Transverse colon (tissue), 4 donors: ENCODE measurements at regions not wholly inside any gene's neighbourhood (a gene's known extent, or its start where the extent isn't known, plus 50 kb on each side); places are given as distances from the start of the nearest gene placed in this dataset.

Source experiments
- DNase-seq: peaks from one replicate; pipeline ENCODE4 v3.0.0-alpha.2; 2019
- H3K27ac ChIP-seq, 4 donors: fragments of 200-600 bp; sonication (generic); 2 replicates each; pipeline ENCODE4 v1.5.1; 2016 to 2018; ENCODE audit warnings: inconsistent platforms in 4 of 4
- H3K27me3 ChIP-seq: fragments of 200-600 bp; sonication (generic); 2 replicates; pipeline ENCODE4 v1.5.1; 2017; ENCODE audit warnings: inconsistent platforms
- H3K36me3 ChIP-seq, 4 donors: fragments of 200-600 bp; sonication (generic); 2 replicates each; pipeline ENCODE4 v1.5.1; 2017 to 2019; ENCODE audit warnings: inconsistent platforms in 4 of 4
- H3K4me1 ChIP-seq, 4 donors: fragments of 200-600 bp; sonication (generic); 2 replicates each; pipeline ENCODE4 v1.5.1; 2017 to 2020; ENCODE audit warnings: inconsistent platforms in 4 of 4
- H3K4me3 ChIP-seq, 4 donors: fragments of 200-600 bp; sonication (generic); 1 replicate in 1 of 4; 2 replicates in 3 of 4; pipeline versions ENCODE4 v1.5.1 to v1.6.1; 2017 to 2019; ENCODE audit warnings: inconsistent platforms in 4 of 4
- H3K9me3 ChIP-seq, 2 donors: fragments of 200-600 bp; sonication (generic); 2 replicates each; pipeline ENCODE4 v1.5.1; 2017 to 2019; ENCODE audit warnings: inconsistent platforms in 2 of 2
- CTCF ChIP-seq, 5 experiments: fragments of 200-600 bp in 3 of 5; fragments of 450-650 bp in 2 of 5; sonication (generic) in 3 of 5; IDR thresholded peaks; 1 replicate in 2 of 5; 2 replicates in 3 of 5; pipeline ENCODE4 v1.5.1; 2016 to 2017; ENCODE audit warnings: antibody characterized with exemption in 5 of 5, inconsistent platforms in 3 of 5, mild to moderate bottlenecking in 2 of 5, moderate library complexity in 1 of 5
- EP300 ChIP-seq: sonication (generic); formaldehyde crosslinking; IDR thresholded peaks from one replicate; pipeline ENCODE4 v1.6.1; 2017; ENCODE audit warnings: antibody characterized with exemption, low read depth
- POLR2A ChIP-seq: fragments of 450-650 bp; IDR thresholded peaks from one replicate; pipeline ENCODE4 v1.6.1; 2016; ENCODE audit warnings: antibody characterized with exemption, mild to moderate bottlenecking, moderate library complexity
- POLR2AphosphoS5 ChIP-seq, 3 donors: sonication (generic); formaldehyde crosslinking; IDR thresholded peaks; one replicate each; pipeline ENCODE4 v1.6.1; 2016; ENCODE audit warnings: antibody characterized with exemption in 3 of 3
- WGBS, 2 donors: methylation state at CpG; one replicate each; pipeline ENCODE4 v1.1.5; 2018; ENCODE audit warnings: low coverage in 1 of 2; 5-methylcytosine and 5-hydroxymethylcytosine counted together
- in situ Hi-C, 4 donors: fragments of 200-750 bp; cut with MboI; loops; one replicate each; pipeline versions ENCODE4 v1.15.0 to v1.15.1; 2017; ENCODE audit warnings: low sequenced_read_pairs in 3 of 4, low pct_ligation_motif_present in 1 of 4, low pct_unique_long_range_greater_than_20kb in 1 of 4
- intact Hi-C: fragments of 100-400 bp; cut with DNase I; formaldehyde crosslinking; loops from one replicate; pipeline ENCODE4 v1.15.1; 2023; ENCODE audit warnings: low total_unique reads

GRCh38 chr4:175509320-175509719 lies 302.7 kb downstream of the GPM6A start:
- Histone ChIP-seq H3K27me3 (no peaks in the 10 kb centered on the region), H3K4me1 (no peaks in the 10 kb centered on the region), H3K9me3 (no peaks in the 10 kb centered on the region), H3K4me3 (no peak overlapping the region), H3K36me3 (no peaks in the 10 kb centered on the region), H3K27ac (no peak overlapping the region)
- no peak for TF ChIP-seq EP300
- no peak for TF ChIP-seq POLR2AphosphoS5 (IDR thresholded peaks at IDR 0.05)
- TF ChIP-seq CTCF (IDR thresholded peaks at IDR 0.05): no peak
- TF ChIP-seq POLR2A: no peak
- 68 to 95% methylated on average over 2 of the region's 2 CpGs for WGBS, 2 donors
- intact Hi-C loops (no loop called here), in situ Hi-C loops (no loop called here)
- DNase-seq: no peak

GRCh38 chr4:175511861-175512260 lies 300.2 kb downstream of the GPM6A start:
- no peaks in the 10 kb centered on the region for H3K4me1 ChIP-seq
- intact Hi-C loops (no loop called here), in situ Hi-C loops (no loop called here)
- H3K27ac ChIP-seq: no peak overlapping the region
- 89 to 100% methylated on average over 1 of the region's 1 CpG for WGBS, 2 donors
- no peaks in the 10 kb centered on the region for H3K9me3 ChIP-seq
- H3K4me3 ChIP-seq: no peak overlapping the region
- DNase-seq: no peak
- TF ChIP-seq CTCF (IDR thresholded peaks at IDR 0.05) (no peak), EP300 (no peak), POLR2AphosphoS5 (IDR thresholded peaks at IDR 0.05) (no peak), POLR2A (no peak)
- H3K27me3 ChIP-seq: no peaks in the 10 kb centered on the region
- H3K36me3 ChIP-seq: no peaks in the 10 kb centered on the region

GRCh38 chr4:175514174-175514573 lies 297.9 kb downstream of the GPM6A start:
- no peaks in the 10 kb centered on the region for H3K27me3 ChIP-seq
- no peak overlapping the region for H3K27ac ChIP-seq
- H3K4me3 ChIP-seq: no peak overlapping the region
- intact Hi-C loops (no loop called here), in situ Hi-C loops (no loop called here)
- H3K36me3 ChIP-seq: no peaks in the 10 kb centered on the region
- DNase-seq: no peak
- H3K4me1 ChIP-seq: no peaks in the 10 kb centered on the region
- WGBS, 2 donors: 76% methylated on average over 4 to 5 of the region's 5 CpGs
- no peaks in the 10 kb centered on the region for H3K9me3 ChIP-seq
- TF ChIP-seq POLR2A: no peak

- Histone ChIP-seq H3K36me3 (no peaks in the 10 kb centered on the region), H3K4me3 (no peak overlapping the region), H3K4me1 (no peaks in the 10 kb centered on the region), H3K27ac (no peak overlapping the region), H3K9me3 (peaks cover 0 to 3% of the 10 kb centered on the region in 2 donors), H3K27me3 (no peaks in the 10 kb centered on the region)
- in situ Hi-C loops (loop anchor here in 1 of 4 donors (25.0 kb wide), 1 partner anchor 1168 kb away; no protein-coding TSS in a partner anchor), intact Hi-C loops (no loop called here)
- WGBS, 2 donors: 45 to 64% methylated on average over 3 of the region's 3 CpGs
- TF ChIP-seq POLR2A (no peak), EP300 (no peak)
- DNase-seq: no peak
Measured at GRCh38 chr4:175530655-175531054, 281.4 kb downstream of the GPM6A start.

- Histone ChIP-seq H3K27me3 (no peaks in the 10 kb centered on the region), H3K36me3 (no peaks in the 10 kb centered on the region), H3K27ac (no peak overlapping the region), H3K4me3 (no peak overlapping the region), H3K9me3 (peaks cover 0 to 3% of the 10 kb centered on the region in 2 donors), H3K4me1 (no peaks in the 10 kb centered on the region)
- in situ Hi-C loops: loop anchor here in 1 of 4 donors (25.0 kb wide), 1 partner anchor 1169 kb away; no protein-coding TSS in a partner anchor
- intact Hi-C loops: no loop called here
- no peak for DNase-seq
- TF ChIP-seq POLR2AphosphoS5 (IDR thresholded peaks at IDR 0.05): no peak
- TF ChIP-seq CTCF (IDR thresholded peaks at IDR 0.05): no peak
- TF ChIP-seq EP300: no peak
- 74 to 81% methylated on average over 4 of the region's 4 CpGs for WGBS, 2 donors
Measured at GRCh38 chr4:175531405-175532091, 280.5 kb downstream of the GPM6A start.
